CD1c-positive myeloid dendritic cell (primary cell): ENCODE measurements at regions not wholly inside any gene's neighbourhood (a gene's known extent, or its start where the extent isn't known, plus 50 kb on each side); places are given as distances from the start of the nearest gene placed in this dataset.

Source experiments
- DNase-seq: peaks from one replicate; pipeline ENCODE4 v3.0.0-alpha.2; 2016; ENCODE audit errors: extremely low spot score

GRCh38 chr7:156157409-156158012 lies 345.2 kb upstream of the SHH start:
- DNase-seq = no peak

- DNase-seq = no peak
Measured at GRCh38 chr7:156156734-156157408, 344.6 kb upstream of the SHH start.

- no peak for DNase-seq
Measured at GRCh38 chr7:156155988-156156733, 343.9 kb upstream of the SHH start.

- no peak for DNase-seq
Measured at GRCh38 chr7:156153590-156153989, 341.3 kb upstream of the SHH start.

- no peak for DNase-seq
Measured at GRCh38 chr7:156152390-156152789, 340.1 kb upstream of the SHH start.

- no peak for DNase-seq
Measured at GRCh38 chr7:156151658-156152057, 339.4 kb upstream of the SHH start.

- DNase-seq = no peak
Measured at GRCh38 chr7:156151078-156151477, 338.8 kb upstream of the SHH start.

GRCh38 chr7:156148995-156149394 lies 336.7 kb upstream of the SHH start:
- no peak for DNase-seq

GRCh38 chr7:156148547-156148946 lies 336.3 kb upstream of the SHH start:
- no peak for DNase-seq

- DNase-seq = no peak
Measured at GRCh38 chr7:156147756-156148504, 335.7 kb upstream of the SHH start.

GRCh38 chr7:156147104-156147503 lies 334.8 kb upstream of the SHH start:
- no peak for DNase-seq

GRCh38 chr7:156145996-156146395 lies 333.7 kb upstream of the SHH start:
- no peak for DNase-seq

- no peak for DNase-seq
Measured at GRCh38 chr7:156145184-156145583, 332.9 kb upstream of the SHH start.

GRCh38 chr7:156143683-156144082 lies 331.4 kb upstream of the SHH start:
- DNase-seq = no peak

- no peak for DNase-seq
Measured at GRCh38 chr7:156143158-156143557, 330.9 kb upstream of the SHH start.

GRCh38 chr7:156141941-156142340 lies 329.7 kb upstream of the SHH start:
- DNase-seq = no peak

- DNase-seq = no peak
Measured at GRCh38 chr7:156140896-156141295, 328.6 kb upstream of the SHH start.

- no peak for DNase-seq
Measured at GRCh38 chr7:156140447-156140846, 328.2 kb upstream of the SHH start.

- no peak for DNase-seq
Measured at GRCh38 chr7:156139633-156140032, 327.4 kb upstream of the SHH start.

- DNase-seq = no peak
Measured at GRCh38 chr7:156139112-156139511, 326.8 kb upstream of the SHH start.

GRCh38 chr7:156131881-156132280 lies 319.6 kb upstream of the SHH start:
- DNase-seq = no peak

- DNase-seq = no peak
Measured at GRCh38 chr7:156129522-156129921, 317.3 kb upstream of the SHH start.
